Fibroblast of skin of right quadriceps (primary cell): ENCODE measurements at regions not wholly inside any gene's neighbourhood (a gene's known extent, or its start where the extent isn't known, plus 50 kb on each side); places are given as distances from the start of the nearest gene placed in this dataset.
"Not testable (repeated sequence)": the region's sequence is repeated elsewhere in the genome, so short reads cannot be mapped to it uniquely, and the experiment has no call there.

Experiments used
- DNase-seq: peaks from one replicate; pipeline ENCODE4 v3.0.0-alpha.2; 2013

- DNase-seq, result no peak
Measured at GRCh38 chr11:82533628-82534327, 199.9 kb downstream of the FAM181B start.

GRCh38 chr11:82529936-82530335 is 203.7 kb downstream of the FAM181B start:
- no peak for DNase-seq

- DNase-seq, result no peak
Measured at GRCh38 chr11:82527081-82527584, 206.5 kb downstream of the FAM181B start.

GRCh38 chr11:82523141-82523540 is 210.5 kb downstream of the FAM181B start:
- no peak for DNase-seq

- no peak for DNase-seq
Measured at GRCh38 chr11:82521427-82521826, 212.2 kb downstream of the FAM181B start.

GRCh38 chr11:82507288-82507687 is 226.4 kb downstream of the FAM181B start:
- no peak for DNase-seq

- DNase-seq, result no peak
Measured at GRCh38 chr11:82505379-82505778, 228.3 kb downstream of the FAM181B start.

GRCh38 chr11:82501174-82501573 is 232.5 kb downstream of the FAM181B start:
- not testable (repeated sequence) for DNase-seq

GRCh38 chr11:82494988-82495432 is 238.7 kb downstream of the FAM181B start:
- no peak for DNase-seq

GRCh38 chr11:82474876-82475275 is 258.8 kb downstream of the FAM181B start:
- DNase-seq, result no peak

GRCh38 chr11:82465481-82465880 is 268.2 kb downstream of the FAM181B start:
- DNase-seq, result no peak

- no peak for DNase-seq
Measured at GRCh38 chr11:82462608-82463242, 270.9 kb downstream of the FAM181B start.

GRCh38 chr11:82458761-82459160 is 274.9 kb downstream of the FAM181B start:
- no peak for DNase-seq

GRCh38 chr11:82458147-82458546 is 275.5 kb downstream of the FAM181B start:
- DNase-seq, result no peak

GRCh38 chr11:82450996-82451395 is 282.7 kb downstream of the FAM181B start:
- DNase-seq, result no peak

GRCh38 chr11:82406611-82407010 is 327.1 kb downstream of the FAM181B start:
- DNase-seq, result no peak

GRCh38 chr11:82405421-82405820 is 328.2 kb downstream of the FAM181B start:
- no peak for DNase-seq

GRCh38 chr11:82404981-82405380 is 328.7 kb downstream of the FAM181B start:
- DNase-seq, result no peak

GRCh38 chr11:82403640-82404305 is 329.9 kb downstream of the FAM181B start:
- no peak for DNase-seq

- no peak for DNase-seq
Measured at GRCh38 chr11:82398300-82398815, 335.3 kb downstream of the FAM181B start.

GRCh38 chr11:82396639-82397038 is 337.0 kb downstream of the FAM181B start:
- DNase-seq, result not testable (repeated sequence)

- no peak for DNase-seq
Measured at GRCh38 chr11:82384308-82384707, 349.4 kb downstream of the FAM181B start.

GRCh38 chr11:82373781-82374542 is 359.7 kb downstream of the FAM181B start:
- no peak for DNase-seq
